ENCODE measurements at regions not wholly inside any gene's neighbourhood (a gene's known extent, or its start where the extent isn't known, plus 50 kb on each side); places are given as distances from the start of the nearest gene placed in this dataset.

GRCh38 chr2:6410313-6410712 is 455.4 kb downstream of the CMPK2 start:
- Mint-ChIP-seq H3K4me1 (no peaks in the 10 kb centered on the region), H3K36me3 (no peaks in the 10 kb centered on the region), H3K4me3 (no peak overlapping the region), H3K27ac (no peak overlapping the region), H3K27me3 (ENCODE audit: low read depth in 3 of 3) (peaks cover 0 to 1% (median 1%) of the 10 kb centered on the region in 3 donors), H3K9me3 (peaks cover 2 to 7% (median 4%) of the 10 kb centered on the region in 6 donors)
- DNase-seq: no peak

- Mint-ChIP-seq H3K4me1 (no peaks in the 10 kb centered on the region), H3K9me3 (peaks cover 0 to 6% (median 4%) of the 10 kb centered on the region in 6 donors), H3K27me3 (ENCODE audit: low read depth in 3 of 3) (peaks cover 0 to 1% (median 0%) of the 10 kb centered on the region in 3 donors), H3K4me3 (no peak overlapping the region), H3K36me3 (no peaks in the 10 kb centered on the region), H3K27ac (no peak overlapping the region)
- no peak for DNase-seq
These were observed 453.1 kb downstream of the CMPK2 start for GRCh38 chr2:6412533-6413091.

DNA sequence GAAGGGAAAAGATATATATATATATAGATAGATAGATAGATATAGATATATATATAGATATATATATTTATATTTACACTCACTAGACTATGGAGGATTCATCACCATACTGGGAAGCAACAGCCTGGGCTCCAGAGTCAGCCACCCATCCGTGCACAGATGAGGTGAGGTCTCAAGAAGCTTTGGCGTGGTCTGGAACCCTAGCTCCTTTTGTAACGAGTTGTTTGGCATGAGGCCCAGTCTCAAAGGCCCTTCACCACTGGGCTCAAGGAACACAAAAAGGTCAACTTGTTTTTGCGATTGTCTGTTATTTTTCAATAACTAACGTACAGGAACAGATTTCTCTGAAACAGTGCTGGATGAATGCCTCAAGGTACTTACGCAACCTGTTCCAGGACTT is 448.7 kb downstream of the CMPK2 start:
- no peak overlapping the region for H3K4me3 Mint-ChIP-seq
- H3K36me3 Mint-ChIP-seq: no peaks in the 10 kb centered on the region
- DNase-seq: no peak
- no peaks in the 10 kb centered on the region for H3K4me1 Mint-ChIP-seq
- H3K27me3 Mint-ChIP-seq (ENCODE audit: low read depth in 3 of 3): peaks cover 0 to 2% (median 0%) of the 10 kb centered on the region in 3 donors
- peaks cover 0 to 14% (median 3%) of the 10 kb centered on the region in 6 donors for H3K9me3 Mint-ChIP-seq
- no peak overlapping the region for H3K27ac Mint-ChIP-seq

GRCh38 chr2:6418291-6418690 is 447.4 kb downstream of the CMPK2 start:
- H3K4me3 Mint-ChIP-seq: no peak overlapping the region
- peaks cover 0 to 14% (median 3%) of the 10 kb centered on the region in 6 donors for H3K9me3 Mint-ChIP-seq
- no peak for DNase-seq
- H3K27me3 Mint-ChIP-seq (ENCODE audit: low read depth in 3 of 3): peaks cover 0 to 2% (median 0%) of the 10 kb centered on the region in 3 donors
- no peaks in the 10 kb centered on the region for H3K36me3 Mint-ChIP-seq
- H3K4me1 Mint-ChIP-seq: no peaks in the 10 kb centered on the region
- no peak overlapping the region for H3K27ac Mint-ChIP-seq

- no peak overlapping the region for H3K27ac Mint-ChIP-seq
- H3K9me3 Mint-ChIP-seq: peaks cover 0 to 8% (median 4%) of the 10 kb centered on the region in 6 donors
- H3K4me1 Mint-ChIP-seq: no peaks in the 10 kb centered on the region
- peaks cover 0 to 2% (median 0%) of the 10 kb centered on the region in 3 donors for H3K27me3 Mint-ChIP-seq (ENCODE audit: low read depth in 3 of 3)
- DNase-seq: no peak
- no peaks in the 10 kb centered on the region for H3K36me3 Mint-ChIP-seq
- no peak overlapping the region for H3K4me3 Mint-ChIP-seq
These were observed 444.5 kb downstream of the CMPK2 start for GRCh38 chr2:6421138-6421730.

DNA sequence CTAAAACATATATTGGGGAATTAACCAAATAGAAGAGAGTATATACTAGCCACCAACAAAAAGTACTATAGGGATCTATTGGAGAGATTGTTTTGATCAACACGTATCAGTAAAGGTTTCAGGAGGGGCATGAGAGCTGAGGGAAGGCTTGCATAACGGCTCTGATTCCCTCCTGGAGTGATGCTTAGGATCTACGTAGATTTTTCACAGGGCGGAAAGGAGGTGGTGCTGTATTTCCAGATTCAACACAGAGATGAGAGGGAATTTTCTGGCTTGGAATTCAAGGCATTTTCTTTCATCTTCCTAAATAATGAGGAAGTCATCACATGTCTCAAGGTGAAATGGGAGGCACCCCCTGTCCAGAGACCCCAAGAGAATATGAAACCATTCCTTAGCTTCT is 443.8 kb downstream of the CMPK2 start:
- H3K36me3 Mint-ChIP-seq: no peaks in the 10 kb centered on the region
- H3K27me3 Mint-ChIP-seq (ENCODE audit: low read depth in 3 of 3): peaks cover 0 to 3% (median 0%) of the 10 kb centered on the region in 3 donors
- H3K9me3 Mint-ChIP-seq: peaks cover 0 to 8% (median 4%) of the 10 kb centered on the region in 6 donors
- no peaks in the 10 kb centered on the region for H3K4me1 Mint-ChIP-seq
- DNase-seq: no peak
- H3K27ac Mint-ChIP-seq: peak overlapping the region in 1 of 6 donors; percentile 17
- no peak overlapping the region for H3K4me3 Mint-ChIP-seq

DNA sequence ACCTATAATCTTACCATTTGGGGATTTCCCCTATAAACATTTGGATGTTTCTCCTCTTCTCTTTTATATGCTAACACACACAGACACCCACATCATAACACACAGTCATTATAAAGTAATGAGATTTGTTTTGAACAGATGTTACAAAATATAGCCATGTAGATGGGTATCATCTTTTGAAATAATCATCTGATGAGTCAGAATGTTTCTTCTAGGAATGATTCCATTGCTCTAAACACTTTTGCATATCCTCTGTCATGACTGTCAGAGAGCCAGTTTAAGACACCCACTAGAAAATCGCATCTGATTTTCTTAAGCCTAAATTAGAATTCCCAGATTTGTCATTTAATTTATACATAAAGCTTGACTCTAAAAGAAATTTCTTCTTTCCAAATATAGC is 442.6 kb downstream of the CMPK2 start:
- Mint-ChIP-seq H3K4me3 (no peak overlapping the region), H3K36me3 (no peaks in the 10 kb centered on the region), H3K27me3 (ENCODE audit: low read depth in 3 of 3) (peaks cover 0 to 1% (median 0%) of the 10 kb centered on the region in 3 donors), H3K4me1 (no peaks in the 10 kb centered on the region), H3K27ac (no peak overlapping the region), H3K9me3 (peaks cover 0 to 8% (median 4%) of the 10 kb centered on the region in 6 donors)
- no peak for DNase-seq

DNA sequence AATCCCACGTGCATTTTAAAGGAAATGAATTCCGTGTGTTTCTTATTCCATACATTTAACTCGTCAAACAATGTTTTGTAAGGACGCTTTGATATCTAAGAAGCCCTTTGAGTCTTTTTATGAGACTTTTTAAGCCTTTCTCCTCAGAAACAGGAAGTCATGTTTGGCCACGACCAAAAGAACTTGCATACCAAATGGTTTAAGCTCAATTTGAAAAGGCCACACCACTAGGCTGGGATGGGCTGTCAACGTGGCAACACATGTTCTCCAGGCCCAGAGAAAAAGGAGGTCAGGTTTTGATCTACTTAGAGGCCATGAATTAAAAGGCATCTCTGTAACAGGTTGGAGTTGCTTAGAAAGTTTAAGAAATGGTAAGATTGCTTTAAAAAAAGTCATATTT is 441.8 kb downstream of the CMPK2 start:
- Mint-ChIP-seq H3K27ac (no peak overlapping the region), H3K9me3 (peaks cover 0 to 6% (median 1%) of the 10 kb centered on the region in 6 donors), H3K36me3 (no peaks in the 10 kb centered on the region), H3K4me3 (no peak overlapping the region), H3K4me1 (no peaks in the 10 kb centered on the region), H3K27me3 (ENCODE audit: low read depth in 3 of 3) (peaks cover 0 to 1% (median 0%) of the 10 kb centered on the region in 3 donors)
- DNase-seq: no peak

- Mint-ChIP-seq H3K4me3 (no peak overlapping the region), H3K4me1 (no peaks in the 10 kb centered on the region), H3K9me3 (peaks cover 0 to 6% (median 0%) of the 10 kb centered on the region in 6 donors), H3K27me3 (ENCODE audit: low read depth in 3 of 3) (peaks cover 0 to 1% (median 0%) of the 10 kb centered on the region in 3 donors), H3K27ac (no peak overlapping the region), H3K36me3 (no peaks in the 10 kb centered on the region)
- no peak for DNase-seq
These were observed 440.7 kb downstream of the CMPK2 start for GRCh38 chr2:6425032-6425431.

DNA sequence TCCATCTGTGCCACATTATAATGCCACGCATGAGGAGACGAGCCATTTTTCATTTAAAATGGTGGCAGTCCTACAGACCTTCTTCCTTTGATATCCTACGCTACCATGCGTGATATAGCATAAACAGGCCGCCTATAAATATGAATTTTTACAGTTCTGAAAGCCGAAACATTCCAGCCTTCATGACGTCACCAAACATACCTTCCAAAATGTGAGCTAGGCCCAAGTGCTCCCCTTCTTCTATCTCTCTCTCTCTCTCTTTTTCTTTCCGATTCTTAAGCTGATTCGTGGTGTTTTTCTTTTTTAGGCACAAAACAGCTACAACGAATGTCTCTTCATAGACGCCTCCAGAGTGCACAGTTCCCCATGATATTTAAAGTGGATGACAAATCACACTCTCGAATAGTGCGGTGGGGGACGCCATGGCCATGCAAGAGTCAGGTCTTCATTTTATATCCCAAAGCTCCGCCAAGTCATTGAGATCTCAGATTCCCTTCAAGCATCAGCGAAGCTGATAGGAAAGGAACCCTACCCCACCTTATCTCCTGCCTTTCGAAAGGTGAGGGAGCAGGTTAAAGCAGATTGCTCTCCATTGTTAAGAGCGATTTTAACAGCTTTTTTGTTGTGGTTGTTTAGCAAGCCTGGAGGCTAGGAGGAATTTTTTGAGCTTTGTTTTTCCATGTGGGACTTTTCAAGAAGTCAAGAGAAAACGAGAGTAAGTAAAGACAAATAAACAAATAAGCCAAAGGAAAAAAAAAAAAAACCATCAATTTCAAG is 436.3 kb downstream of the CMPK2 start:
- Mint-ChIP-seq H3K4me3 (no peak overlapping the region), H3K27ac (no peak overlapping the region)

GRCh38 chr2:6434438-6434837 is 431.3 kb downstream of the CMPK2 start:
- no peaks in the 10 kb centered on the region for H3K36me3 Mint-ChIP-seq
- peaks cover 0 to 3% (median 0%) of the 10 kb centered on the region in 3 donors for H3K27me3 Mint-ChIP-seq (ENCODE audit: low read depth in 3 of 3)
- H3K4me1 Mint-ChIP-seq: no peaks in the 10 kb centered on the region
- H3K9me3 Mint-ChIP-seq: peaks cover 0 to 20% (median 4%) of the 10 kb centered on the region in 6 donors
- H3K4me3 Mint-ChIP-seq: no peak overlapping the region
- DNase-seq: no peak
- no peak overlapping the region for H3K27ac Mint-ChIP-seq

More for the DNA sequence above, 436.3 kb downstream of the CMPK2 start:
- Mint-ChIP-seq H3K4me1 (no peaks in the 10 kb centered on the region), H3K36me3 (no peaks in the 10 kb centered on the region), H3K9me3 (peaks cover 0 to 15% (median 5%) of the 10 kb centered on the region in 6 donors), H3K27me3 (ENCODE audit: low read depth in 3 of 3) (peaks cover 0 to 2% (median 1%) of the 10 kb centered on the region in 3 donors)
- DNase-seq: no peak

DNA sequence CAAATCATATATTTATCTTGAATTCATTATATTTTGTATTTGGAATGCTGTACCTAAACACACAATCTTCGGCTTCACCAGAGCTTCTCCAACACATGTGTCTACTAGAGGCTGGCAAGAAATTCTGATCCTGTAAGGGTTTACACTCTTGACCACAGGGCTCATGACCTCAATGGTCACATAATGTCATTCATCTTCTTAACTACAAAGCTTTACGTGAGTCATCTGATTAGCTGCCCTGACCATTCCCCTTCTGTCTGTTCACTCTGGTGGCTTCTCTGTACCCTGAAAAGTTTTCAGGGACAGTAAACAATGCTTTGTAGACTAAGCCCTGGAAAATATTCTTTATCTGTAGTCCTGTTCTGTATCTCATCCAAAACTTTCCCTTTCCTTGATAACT is 423.9 kb downstream of the CMPK2 start:
- Mint-ChIP-seq H3K36me3 (no peaks in the 10 kb centered on the region), H3K27me3 (ENCODE audit: low read depth in 3 of 3) (peaks cover 0 to 1% (median 0%) of the 10 kb centered on the region in 3 donors), H3K4me3 (no peak overlapping the region), H3K9me3 (peaks cover 0 to 4% (median 0%) of the 10 kb centered on the region in 6 donors), H3K4me1 (no peaks in the 10 kb centered on the region), H3K27ac (no peak overlapping the region)
- DNase-seq: no peak

GRCh38 chr2:6442252-6442985 is 423.3 kb downstream of the CMPK2 start:
- no peak for DNase-seq
- no peak overlapping the region for H3K27ac Mint-ChIP-seq
- H3K4me1 Mint-ChIP-seq: no peaks in the 10 kb centered on the region
- H3K36me3 Mint-ChIP-seq: no peaks in the 10 kb centered on the region
- no peak overlapping the region for H3K4me3 Mint-ChIP-seq
- peaks cover 0 to 4% (median 0%) of the 10 kb centered on the region in 6 donors for H3K9me3 Mint-ChIP-seq
- peaks cover 0 to 1% (median 0%) of the 10 kb centered on the region in 3 donors for H3K27me3 Mint-ChIP-seq (ENCODE audit: low read depth in 3 of 3)
